ENCODE measurements at regions not wholly inside any gene's neighbourhood (a gene's known extent, or its start where the extent isn't known, plus 50 kb on each side); places are given as distances from the start of the nearest gene placed in this dataset.

DNA sequence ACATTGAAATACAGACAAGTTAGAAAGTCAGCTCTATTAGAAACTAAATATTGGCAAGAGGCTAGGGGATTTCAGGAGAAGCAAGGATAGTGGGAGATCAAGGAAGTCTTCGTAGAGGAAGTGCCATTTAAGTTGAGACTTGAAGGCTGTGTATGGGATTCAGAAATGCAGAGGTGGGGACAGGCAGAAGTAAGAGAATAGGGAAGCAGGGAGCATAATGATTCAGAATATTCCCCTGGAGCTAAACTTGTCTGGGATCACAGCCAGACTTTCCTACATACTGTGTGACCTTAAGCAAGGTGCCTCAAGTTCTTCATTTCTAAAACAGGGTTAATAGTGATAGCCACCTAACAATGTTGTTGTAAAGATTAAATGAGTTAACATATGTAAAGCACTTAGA, 108.8 kb downstream of the DDIT4L start:
- Histone ChIP-seq H3K36me3 (no peaks in the 10 kb centered on the region), H3K27ac (no peak overlapping the region), H3K27me3 (no peaks in the 10 kb centered on the region), H3K4me1 (no peaks in the 10 kb centered on the region), H3K4me3 (no peak overlapping the region), H3K9me3 (no peaks in the 10 kb centered on the region)
- intact Hi-C loops (cut with DNase I; ENCODE audit: low total_unique reads), result no loop called here
- no peak for DNase-seq
- WGBS, 5 donors, result 65 to 77% (median 71%) methylated on average over 1 of the region's 1 CpG
- TF ChIP-seq, protein P1, sequence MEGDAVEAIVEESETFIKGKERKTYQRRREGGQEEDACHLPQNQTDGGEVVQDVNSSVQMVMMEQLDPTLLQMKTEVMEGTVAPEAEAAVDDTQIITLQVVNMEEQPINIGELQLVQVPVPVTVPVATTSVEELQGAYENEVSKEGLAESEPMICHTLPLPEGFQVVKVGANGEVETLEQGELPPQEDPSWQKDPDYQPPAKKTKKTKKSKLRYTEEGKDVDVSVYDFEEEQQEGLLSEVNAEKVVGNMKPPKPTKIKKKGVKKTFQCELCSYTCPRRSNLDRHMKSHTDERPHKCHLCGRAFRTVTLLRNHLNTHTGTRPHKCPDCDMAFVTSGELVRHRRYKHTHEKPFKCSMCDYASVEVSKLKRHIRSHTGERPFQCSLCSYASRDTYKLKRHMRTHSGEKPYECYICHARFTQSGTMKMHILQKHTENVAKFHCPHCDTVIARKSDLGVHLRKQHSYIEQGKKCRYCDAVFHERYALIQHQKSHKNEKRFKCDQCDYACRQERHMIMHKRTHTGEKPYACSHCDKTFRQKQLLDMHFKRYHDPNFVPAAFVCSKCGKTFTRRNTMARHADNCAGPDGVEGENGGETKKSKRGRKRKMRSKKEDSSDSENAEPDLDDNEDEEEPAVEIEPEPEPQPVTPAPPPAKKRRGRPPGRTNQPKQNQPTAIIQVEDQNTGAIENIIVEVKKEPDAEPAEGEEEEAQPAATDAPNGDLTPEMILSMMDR (IDR thresholded peaks at IDR 0.05), result no peak
- TF ChIP-seq POLR2A (IDR thresholded peaks at IDR 0.05) (no peak), EP300 (IDR thresholded peaks at IDR 0.05) (no peak), POLR2AphosphoS5 (IDR thresholded peaks at IDR 0.05) (no peak)

DNA sequence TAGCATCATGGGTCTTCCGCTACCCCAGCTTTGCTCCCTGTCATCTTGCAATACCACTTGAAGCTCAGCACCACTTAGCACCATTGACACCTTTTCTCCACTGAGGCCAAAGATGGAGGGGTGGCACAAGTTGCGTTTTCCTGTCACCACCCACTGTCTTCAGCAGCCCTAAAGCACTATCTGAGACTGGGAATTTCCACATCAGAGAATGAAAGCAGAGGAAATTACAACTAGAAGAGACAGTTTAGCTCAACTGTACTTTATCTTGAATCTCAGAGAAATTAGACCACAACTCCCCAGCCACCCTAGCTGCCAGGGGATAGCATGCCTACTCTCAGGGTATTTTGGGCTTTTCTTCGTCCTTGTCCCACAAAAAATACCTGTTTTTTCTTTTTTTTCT, 111.0 kb downstream of the DDIT4L start:
- DNase-seq, result no peak
- intact Hi-C loops (cut with DNase I; ENCODE audit: low total_unique reads), result no loop called here
- Histone ChIP-seq H3K4me3 (no peak overlapping the region), H3K27ac (no peak overlapping the region), H3K9me3 (no peaks in the 10 kb centered on the region), H3K4me1 (no peaks in the 10 kb centered on the region), H3K27me3 (no peaks in the 10 kb centered on the region), H3K36me3 (no peaks in the 10 kb centered on the region)
- 57 to 78% (median 72%) methylated on average over 3 of the region's 3 CpGs for WGBS, 5 donors
- no peak for TF ChIP-seq EP300 (IDR thresholded peaks at IDR 0.05)
- no peak for TF ChIP-seq POLR2A (IDR thresholded peaks at IDR 0.05)
- no peak for TF ChIP-seq POLR2AphosphoS5 (IDR thresholded peaks at IDR 0.05)
- TF ChIP-seq, protein P1 (IDR thresholded peaks at IDR 0.05), result no peak

DNA sequence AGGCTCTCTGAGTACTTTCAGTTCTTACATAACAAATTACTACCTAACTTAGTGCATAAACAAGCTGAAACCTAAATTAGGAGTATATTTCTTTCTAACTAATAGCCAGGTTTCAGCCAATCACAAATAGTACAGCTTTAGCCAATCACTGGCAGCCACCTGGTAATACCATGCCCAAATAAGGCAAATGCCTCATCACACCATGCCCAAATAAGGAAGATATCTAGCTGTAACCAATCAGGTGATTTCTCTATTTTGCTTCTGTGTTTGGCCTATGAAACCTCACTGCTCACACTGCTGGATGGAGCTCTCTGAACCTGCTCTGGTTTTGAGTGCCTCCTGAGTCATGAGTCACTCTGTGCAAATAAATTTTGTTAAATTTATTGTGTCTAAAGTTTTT, 113.5 kb downstream of the DDIT4L start:
- TF ChIP-seq POLR2A (IDR thresholded peaks at IDR 0.05) (no peak), POLR2AphosphoS5 (IDR thresholded peaks at IDR 0.05) (no peak), EP300 (IDR thresholded peaks at IDR 0.05) (no peak)
- TF ChIP-seq, protein P1 (IDR thresholded peaks at IDR 0.05), result no peak
- H3K27me3 ChIP-seq, result no peaks in the 10 kb centered on the region
- H3K4me3 ChIP-seq, result no peak overlapping the region
- no peaks in the 10 kb centered on the region for H3K36me3 ChIP-seq
- no peak for DNase-seq
- H3K9me3 ChIP-seq, result no peaks in the 10 kb centered on the region
- H3K27ac ChIP-seq, result no peak overlapping the region
- intact Hi-C loops (cut with DNase I; ENCODE audit: low total_unique reads), result no loop called here
- no peaks in the 10 kb centered on the region for H3K4me1 ChIP-seq

DNA sequence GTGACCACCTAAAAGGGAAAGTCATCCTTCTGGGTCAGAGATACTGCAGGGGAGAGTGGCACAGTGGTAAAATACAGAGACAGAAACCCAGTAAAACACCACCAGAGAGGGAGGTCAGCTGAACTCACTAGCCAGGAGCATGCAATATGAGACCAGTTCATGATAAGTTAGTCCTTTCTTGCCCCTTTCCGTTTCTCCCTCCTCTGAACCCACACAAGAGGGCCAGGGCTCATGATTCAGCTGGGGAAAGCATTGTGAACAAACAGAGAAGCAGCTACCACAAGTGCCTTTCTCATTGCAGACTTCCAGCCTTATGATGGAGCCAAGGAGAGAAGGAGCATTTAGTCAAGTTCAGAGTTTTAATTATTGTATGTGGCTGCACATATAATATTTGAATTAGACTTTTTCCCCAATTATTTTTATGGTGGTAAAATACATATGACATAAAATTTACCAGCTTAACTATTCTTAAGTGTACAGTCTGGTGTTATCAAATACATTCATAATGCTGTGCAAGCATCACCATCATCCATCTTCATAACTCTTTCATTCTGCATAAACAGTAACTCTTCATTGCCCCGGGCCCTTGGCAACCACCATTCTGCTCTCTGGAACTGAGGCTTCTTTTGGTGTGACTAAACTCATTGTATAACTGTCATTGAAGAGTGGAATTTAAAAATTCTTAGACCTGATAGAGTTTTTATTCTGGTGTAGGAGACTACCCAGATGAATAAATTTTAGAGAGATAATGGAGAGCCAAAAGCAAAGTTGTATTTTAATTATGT, 114.6 kb downstream of the DDIT4L start:
- intact Hi-C loops (cut with DNase I; ENCODE audit: low total_unique reads), result no loop called here
- Histone ChIP-seq H3K9me3 (no peaks in the 10 kb centered on the region), H3K27me3 (no peaks in the 10 kb centered on the region), H3K36me3 (no peaks in the 10 kb centered on the region), H3K4me1 (no peaks in the 10 kb centered on the region), H3K4me3 (no peak overlapping the region), H3K27ac (no peak overlapping the region)
- TF ChIP-seq, protein P1 (IDR thresholded peaks at IDR 0.05), result no peak
- TF ChIP-seq EP300 (IDR thresholded peaks at IDR 0.05), result no peak
- no peak for TF ChIP-seq POLR2A (IDR thresholded peaks at IDR 0.05)
- no peak for TF ChIP-seq POLR2AphosphoS5 (IDR thresholded peaks at IDR 0.05)
- 67 to 76% (median 71%) methylated on average over 2 of the region's 2 CpGs for WGBS, 5 donors
- DNase-seq, result no peak
